Astrocyte (in vitro differentiated cells and primary cell): ENCODE measurements at regions not wholly inside any gene's neighbourhood (a gene's known extent, or its start where the extent isn't known, plus 50 kb on each side); places are given as distances from the start of the nearest gene placed in this dataset.

ENCODE experiments used
- CTCF ChIP-seq: IDR thresholded peaks from 2 replicates; pipeline ENCODE4 v1.5.1; 2011; ENCODE audit warnings: low read depth, mild to moderate bottlenecking, inconsistent platforms, low read length, moderate library complexity; ENCODE audit not compliant: insufficient read depth
- EZH2 ChIP-seq: IDR thresholded peaks from 2 replicates; pipeline ENCODE4 v1.6.1; 2012; ENCODE audit warnings: mild to moderate bottlenecking, low read length, inconsistent platforms; ENCODE audit not compliant: insufficient read depth

GRCh38 chr16:64074706-64075105 lies 1047.2 kb downstream of the CDH11 start:
- TF ChIP-seq EZH2: no peak
- no peak for TF ChIP-seq CTCF
